Cardiac fibroblast (primary cell): ENCODE measurements at regions not wholly inside any gene's neighbourhood (a gene's known extent, or its start where the extent isn't known, plus 50 kb on each side); places are given as distances from the start of the nearest gene placed in this dataset.

Source experiments
- DNase-seq, 2 donors: peaks; one replicate each; pipeline versions ENCODE4 v3.0.0 to v3.0.0-alpha.2; 2010; ENCODE audit warnings: low read depth in 2 of 2
- H3K4me3 ChIP-seq, 2 donors: replicated peaks in 1 of 2; 1 replicate in 1 of 2; 2 replicates in 1 of 2; pipeline ENCODE4 v1.5.1; 2011; ENCODE audit warnings: low read depth in 2 of 2, low read length in 2 of 2, mild to moderate bottlenecking in 2 of 2, moderate library complexity in 1 of 2
- TF ChIP-seq, protein P1 (sequence below): IDR thresholded peaks from one replicate; pipeline ENCODE4 v1.5.1; 2011; ENCODE audit warnings: low read depth, mild to moderate bottlenecking, low read length, inconsistent platforms

DNA sequence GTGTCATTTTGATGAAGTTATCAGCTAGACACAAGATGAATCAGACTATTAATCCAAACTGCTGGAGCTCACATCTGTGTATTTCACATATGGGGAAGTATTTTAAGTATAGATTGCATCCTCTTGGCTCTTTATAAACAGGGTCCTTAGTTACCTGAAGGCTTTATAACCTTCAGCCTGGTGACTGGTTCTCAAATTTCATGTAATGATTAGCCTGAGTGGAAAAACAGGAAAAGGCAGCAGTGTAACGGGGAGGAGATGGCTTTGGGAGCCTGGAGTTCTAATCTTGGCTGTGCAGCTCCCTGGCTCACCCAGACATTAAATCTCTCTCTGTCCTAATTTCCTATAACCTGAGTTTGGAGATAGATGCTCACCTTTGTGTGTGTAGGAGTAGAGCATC, 103.8 kb upstream of the HPF1 start:
- no peak for DNase-seq
- H3K4me3 ChIP-seq = no peak overlapping the region
- TF ChIP-seq, protein P1, sequence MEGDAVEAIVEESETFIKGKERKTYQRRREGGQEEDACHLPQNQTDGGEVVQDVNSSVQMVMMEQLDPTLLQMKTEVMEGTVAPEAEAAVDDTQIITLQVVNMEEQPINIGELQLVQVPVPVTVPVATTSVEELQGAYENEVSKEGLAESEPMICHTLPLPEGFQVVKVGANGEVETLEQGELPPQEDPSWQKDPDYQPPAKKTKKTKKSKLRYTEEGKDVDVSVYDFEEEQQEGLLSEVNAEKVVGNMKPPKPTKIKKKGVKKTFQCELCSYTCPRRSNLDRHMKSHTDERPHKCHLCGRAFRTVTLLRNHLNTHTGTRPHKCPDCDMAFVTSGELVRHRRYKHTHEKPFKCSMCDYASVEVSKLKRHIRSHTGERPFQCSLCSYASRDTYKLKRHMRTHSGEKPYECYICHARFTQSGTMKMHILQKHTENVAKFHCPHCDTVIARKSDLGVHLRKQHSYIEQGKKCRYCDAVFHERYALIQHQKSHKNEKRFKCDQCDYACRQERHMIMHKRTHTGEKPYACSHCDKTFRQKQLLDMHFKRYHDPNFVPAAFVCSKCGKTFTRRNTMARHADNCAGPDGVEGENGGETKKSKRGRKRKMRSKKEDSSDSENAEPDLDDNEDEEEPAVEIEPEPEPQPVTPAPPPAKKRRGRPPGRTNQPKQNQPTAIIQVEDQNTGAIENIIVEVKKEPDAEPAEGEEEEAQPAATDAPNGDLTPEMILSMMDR = no peak

DNA sequence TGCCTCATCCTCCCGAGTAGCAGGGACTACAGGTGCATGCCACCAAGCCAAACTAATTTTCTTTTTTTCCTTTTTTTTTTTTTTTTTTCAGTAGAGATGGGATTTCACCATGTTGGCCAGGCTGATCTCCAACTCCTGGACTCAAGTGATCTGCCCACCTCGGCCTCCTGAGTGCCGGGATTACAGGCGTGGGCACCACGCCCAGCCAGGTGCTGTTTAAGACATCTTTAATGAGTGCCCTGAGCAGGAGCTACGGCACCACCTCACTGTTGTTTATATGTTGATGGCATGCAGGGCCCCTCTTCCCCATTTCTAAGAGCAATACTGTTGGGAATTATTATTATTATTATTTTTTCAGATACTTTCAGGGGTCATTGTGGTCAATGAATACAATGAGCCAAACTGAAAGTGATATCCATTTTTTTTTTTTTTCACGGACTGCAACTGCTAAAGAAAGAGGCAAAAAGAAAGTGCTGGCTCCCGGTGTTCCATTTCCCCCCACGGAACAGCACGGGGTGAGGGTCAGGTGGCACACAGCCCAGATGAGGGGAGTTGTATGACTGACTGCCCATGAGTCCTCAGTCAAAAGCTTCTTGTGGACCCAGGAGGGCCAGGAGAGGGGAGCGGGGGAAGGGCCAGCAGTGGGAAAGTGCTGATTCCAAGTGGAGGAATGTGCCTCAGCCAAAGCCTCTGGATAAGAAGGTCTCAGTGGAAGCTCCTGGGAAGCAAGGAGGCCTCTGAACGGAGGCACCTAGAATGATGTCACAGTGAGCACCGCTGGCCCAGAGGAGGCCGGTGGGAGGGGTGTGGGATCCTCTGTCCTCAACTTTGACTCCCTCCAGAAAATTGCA, 101.8 kb upstream of the HPF1 start:
- TF ChIP-seq, protein P1 = no peak
- H3K4me3 ChIP-seq = no peak overlapping the region
- no peak for DNase-seq

DNA sequence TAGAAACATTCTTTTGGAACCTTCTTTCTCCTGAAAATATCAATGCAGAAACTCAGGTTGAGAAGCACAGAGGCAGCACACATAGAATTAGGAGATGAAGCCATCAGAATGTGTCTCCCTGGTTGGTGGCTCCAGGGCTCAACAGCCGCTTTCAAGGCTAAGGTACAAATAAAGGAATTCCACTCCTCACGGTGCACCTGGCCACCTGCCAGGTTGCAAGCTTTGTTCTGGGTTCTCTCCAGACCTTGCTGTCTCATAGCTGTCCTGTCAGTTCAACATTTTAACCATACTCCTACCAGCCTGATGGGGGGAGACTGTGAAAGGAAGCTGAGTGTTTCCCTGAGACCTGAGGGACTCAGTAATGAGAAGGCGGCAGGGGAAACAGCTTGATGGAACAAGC, 96.3 kb upstream of the HPF1 start:
- TF ChIP-seq, protein P1 = no peak
- no peak overlapping the region for H3K4me3 ChIP-seq
- DNase-seq = no peak

DNA sequence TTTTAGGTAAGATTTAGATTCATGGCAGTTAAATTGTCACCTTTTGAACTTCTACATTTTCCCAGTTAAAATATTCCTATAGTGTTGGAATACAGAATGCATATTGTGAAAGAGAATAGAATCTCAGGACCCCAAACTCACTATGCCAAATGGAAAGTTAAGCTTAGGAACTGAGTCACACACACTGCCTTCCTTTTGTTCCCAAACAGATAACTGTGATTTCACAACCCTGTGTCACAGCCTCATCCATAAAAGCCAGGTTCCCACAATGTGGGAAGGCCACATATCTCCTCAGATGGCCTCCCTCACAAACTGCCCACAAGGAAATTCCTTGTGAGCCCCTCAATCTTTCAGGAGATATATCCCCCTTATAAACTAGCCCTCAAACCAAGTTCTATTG, 94.7 kb upstream of the HPF1 start:
- no peak overlapping the region for H3K4me3 ChIP-seq
- TF ChIP-seq, protein P1 = no peak
- no peak for DNase-seq

GRCh38 chr4:169851750-169852149, 94.0 kb upstream of the HPF1 start:
- no peak overlapping the region for H3K4me3 ChIP-seq
- TF ChIP-seq, protein P1 = no peak
- no peak for DNase-seq

- TF ChIP-seq, protein P1 = no peak
- no peak for DNase-seq
- no peak overlapping the region for H3K4me3 ChIP-seq
Measured at GRCh38 chr4:169849456-169849855, 91.7 kb upstream of the HPF1 start.
